ENCODE measurements at regions not wholly inside any gene's neighbourhood (a gene's known extent, or its start where the extent isn't known, plus 50 kb on each side); places are given as distances from the start of the nearest gene placed in this dataset.
"Not testable (repeated sequence)": the region's sequence is repeated elsewhere in the genome, so short reads cannot be mapped to it uniquely, and the experiment has no call there.

- DNase-seq (ENCODE audit: low spot score) = no peak
Observed at GRCh38 chr13:43946281-43946680, 66.6 kb downstream of the LACC1 start.

DNA sequence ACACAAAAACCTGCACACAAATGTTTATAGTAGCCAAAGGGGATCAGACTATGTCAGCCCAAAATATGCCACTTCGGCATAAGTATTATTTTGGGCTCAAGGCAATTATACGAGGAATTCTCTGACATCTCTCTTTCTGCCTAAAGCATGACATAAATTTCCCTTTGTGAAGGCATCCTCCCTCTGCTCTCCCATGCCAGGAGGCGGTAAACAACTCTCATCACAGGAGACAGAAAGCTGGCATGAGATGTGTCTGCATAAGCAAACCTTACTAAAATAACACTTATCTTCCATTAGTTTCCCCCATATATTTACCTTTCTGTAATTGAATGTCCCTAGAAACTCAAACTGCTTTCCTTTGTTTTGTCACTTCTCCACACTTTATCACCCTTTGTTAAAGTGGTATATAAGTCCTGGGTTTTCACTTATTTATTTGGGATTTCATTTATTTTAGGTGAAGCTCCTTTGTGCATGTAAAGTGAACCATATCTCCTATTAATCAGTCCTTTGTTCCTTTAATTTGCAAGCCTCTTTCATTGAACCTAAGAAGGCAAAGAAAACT, 68.3 kb downstream of the LACC1 start:
- no peak for DNase-seq (ENCODE audit: low spot score)

DNA sequence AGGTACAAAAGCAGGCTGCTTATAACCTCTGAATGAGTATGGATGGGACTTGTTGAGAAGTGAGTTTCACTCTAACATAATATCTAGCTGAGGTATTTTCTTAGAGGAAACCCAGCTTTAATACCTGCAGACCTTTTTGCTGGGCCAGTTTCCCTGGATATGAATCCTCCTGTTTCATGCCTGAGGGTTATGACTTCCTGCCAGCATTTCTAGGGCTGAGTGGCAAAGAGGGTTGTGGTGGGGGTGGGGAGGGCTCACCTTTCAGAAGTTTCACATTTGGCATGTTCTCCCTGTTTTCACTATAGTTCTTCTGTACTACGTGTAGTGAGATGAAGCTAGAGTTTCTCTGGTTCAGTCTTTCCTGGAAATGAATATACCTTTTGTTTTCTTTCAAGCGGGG, 73.7 kb downstream of the LACC1 start:
- DNase-seq (ENCODE audit: low spot score) = no peak

DNA sequence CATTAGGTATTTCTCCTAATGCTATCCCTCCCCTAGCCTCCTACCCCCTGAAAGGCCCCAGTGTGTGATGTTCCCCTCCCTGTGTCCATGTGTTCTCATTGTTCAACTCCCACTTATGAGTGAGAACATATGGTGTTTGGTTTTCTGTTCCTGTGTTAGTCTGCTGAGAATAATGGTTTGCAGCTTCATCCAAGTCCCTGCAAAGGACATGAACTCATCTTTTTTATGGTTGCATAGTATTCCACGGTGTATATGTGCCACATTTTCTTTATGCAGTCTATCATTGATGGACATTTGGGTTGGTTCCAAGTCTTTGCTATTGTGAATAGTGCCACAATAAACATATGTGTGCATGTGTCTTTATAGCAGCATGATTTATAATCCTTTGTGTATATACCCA, 77.3 kb downstream of the LACC1 start:
- DNase-seq (ENCODE audit: low spot score) = not testable (repeated sequence)

DNA sequence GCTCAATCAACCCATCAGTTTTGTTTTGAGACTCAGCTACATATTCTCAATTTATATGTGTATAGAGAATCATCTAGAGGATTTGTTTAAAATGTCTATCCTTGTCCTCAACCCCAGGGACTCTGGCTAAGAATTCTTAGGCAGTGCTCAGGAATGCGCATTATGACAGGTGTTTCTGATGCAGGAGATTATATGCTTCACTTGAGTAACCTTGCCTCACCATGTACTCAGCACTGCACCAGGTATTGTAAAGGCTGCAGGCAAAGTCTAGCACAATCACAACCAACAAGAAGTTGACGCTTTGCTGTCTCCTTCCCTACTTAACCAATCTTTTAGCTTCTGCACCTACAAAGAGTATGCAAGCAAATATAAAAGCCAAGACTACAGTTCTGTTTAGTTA, 79.6 kb downstream of the LACC1 start:
- no peak for DNase-seq (ENCODE audit: low spot score)

GRCh38 chr13:43961909-43962308, 82.2 kb downstream of the LACC1 start:
- no peak for DNase-seq (ENCODE audit: low spot score)

GRCh38 chr13:43963726-43964125, 84.0 kb downstream of the LACC1 start:
- no peak for DNase-seq (ENCODE audit: low spot score)

- no peak for DNase-seq (ENCODE audit: low spot score)
Observed at GRCh38 chr13:43964698-43965458, 85.2 kb downstream of the LACC1 start.

- DNase-seq (ENCODE audit: low spot score) = no peak
Observed at GRCh38 chr13:43965459-43965845, 85.7 kb downstream of the LACC1 start.

DNA sequence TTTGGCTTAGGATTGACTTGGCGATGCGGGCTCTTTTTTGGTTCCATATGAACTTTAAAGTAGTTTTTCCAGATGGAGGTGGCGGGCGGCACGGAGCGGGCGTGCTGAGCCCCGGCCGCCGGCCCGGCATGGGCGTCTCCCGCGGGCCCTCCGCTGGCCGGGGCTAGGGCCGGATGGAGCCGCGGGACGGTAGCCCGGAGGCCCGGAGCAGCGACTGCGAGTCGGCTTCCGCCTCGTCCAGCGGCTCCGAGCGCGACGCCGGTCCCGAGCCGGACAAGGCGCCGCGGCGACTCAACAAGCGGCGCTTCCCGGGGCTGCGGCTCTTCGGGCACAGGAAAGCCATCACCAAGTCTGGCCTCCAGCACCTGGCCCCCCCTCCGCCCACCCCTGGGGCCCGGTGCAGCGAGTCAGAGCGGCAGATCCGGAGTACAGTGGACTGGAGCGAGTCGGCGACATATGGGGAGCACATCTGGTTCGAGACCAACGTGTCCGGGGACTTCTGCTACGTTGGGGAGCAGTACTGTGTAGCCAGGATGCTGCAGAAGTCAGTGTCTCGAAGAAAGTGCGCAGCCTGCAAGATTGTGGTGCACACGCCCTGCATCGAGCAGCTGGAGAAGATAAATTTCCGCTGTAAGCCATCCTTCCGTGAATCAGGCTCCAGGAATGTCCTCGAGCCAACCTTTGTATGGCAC, 88.7 kb downstream of the LACC1 start:
- DNase-seq (ENCODE audit: low spot score) = not testable (repeated sequence)

- not testable (repeated sequence) for DNase-seq (ENCODE audit: low spot score)
Observed at GRCh38 chr13:43968943-43969690, 89.4 kb downstream of the LACC1 start.

- not testable (repeated sequence) for DNase-seq (ENCODE audit: low spot score)
Observed at GRCh38 chr13:43969919-43970318, 90.2 kb downstream of the LACC1 start.

- DNase-seq (ENCODE audit: low spot score) = not testable (repeated sequence)
Observed at GRCh38 chr13:43970520-43971242, 91.0 kb downstream of the LACC1 start.

DNA sequence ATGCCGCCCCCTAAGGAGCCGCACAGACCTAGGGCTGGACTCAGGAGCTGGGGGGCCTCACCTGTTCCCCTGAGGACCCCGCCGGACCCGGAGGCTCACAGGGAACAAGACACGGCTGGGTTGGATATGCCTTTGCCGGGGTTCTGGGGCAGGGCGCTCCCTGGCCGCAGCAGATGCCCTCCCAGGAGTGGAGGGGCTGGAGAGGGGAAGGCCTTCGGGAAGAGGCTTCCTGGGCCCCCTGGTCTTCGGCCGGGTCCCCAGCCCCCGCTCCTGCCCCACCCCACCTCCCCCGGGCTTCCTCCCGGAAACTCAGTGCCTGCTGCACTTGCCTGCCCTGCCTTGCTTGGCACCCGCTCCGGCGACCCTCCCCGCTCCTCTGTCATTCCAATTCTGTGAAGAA, 91.6 kb downstream of the LACC1 start:
- not testable (repeated sequence) for DNase-seq (ENCODE audit: low spot score)

DNA sequence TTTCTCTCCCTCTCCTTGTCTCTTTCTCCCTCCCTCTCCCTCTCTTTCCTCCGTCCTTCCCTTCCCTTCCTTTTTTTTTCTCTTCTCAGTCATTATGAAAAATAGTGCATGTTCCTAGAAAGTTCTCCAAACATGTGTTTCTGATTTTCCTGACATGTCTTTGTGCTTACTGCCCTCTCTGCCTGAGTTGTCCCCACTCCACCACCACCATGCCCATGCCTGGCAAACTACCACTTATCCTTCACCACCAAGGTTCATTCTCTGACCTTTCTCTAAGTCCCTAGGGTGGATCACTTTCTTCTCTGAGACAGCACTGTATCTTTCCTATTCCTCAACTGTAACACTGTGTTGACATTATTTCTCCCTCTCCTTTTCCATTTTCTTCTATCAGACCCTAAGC, 98.2 kb downstream of the LACC1 start:
- DNase-seq (ENCODE audit: low spot score) = no peak

DNA sequence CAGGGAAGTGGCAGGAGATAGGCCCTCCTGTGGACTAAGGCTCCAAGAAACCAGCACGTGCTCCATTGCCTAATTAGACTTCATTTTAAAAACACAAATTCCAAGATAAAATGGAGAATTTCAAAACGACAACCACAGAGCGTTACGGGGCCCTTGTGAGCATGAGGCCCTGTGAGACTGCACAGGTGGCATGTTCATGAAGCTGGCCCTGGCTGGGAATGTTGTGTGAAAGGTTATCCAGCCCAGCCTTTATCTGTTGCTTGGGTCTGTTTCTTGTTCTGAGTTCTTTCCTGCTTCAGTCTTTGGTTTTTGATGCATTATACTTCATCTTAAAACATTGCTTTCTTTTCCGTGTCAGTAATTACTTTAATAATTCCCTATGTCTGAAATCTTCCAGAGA, 99.0 kb downstream of the LACC1 start:
- DNase-seq (ENCODE audit: low spot score) = no peak

DNA sequence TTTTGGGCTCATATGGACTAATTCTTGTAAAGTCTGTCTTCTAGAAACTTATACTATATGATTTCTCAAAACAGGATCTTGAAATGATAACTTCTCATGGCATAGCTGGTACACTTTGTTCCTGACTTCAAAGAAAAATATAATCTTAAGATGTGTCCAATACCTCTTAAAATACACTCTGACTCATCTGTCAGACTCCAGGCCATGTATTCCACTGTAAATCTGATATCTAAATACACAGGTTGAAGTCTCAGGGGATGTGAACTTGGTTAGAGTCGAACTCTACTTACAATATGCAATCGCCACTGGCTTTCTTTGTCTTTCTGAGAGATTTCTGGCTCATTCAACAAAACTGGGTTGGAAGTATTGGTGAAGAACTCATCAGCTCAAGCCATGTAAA, 99.8 kb downstream of the LACC1 start:
- no peak for DNase-seq (ENCODE audit: low spot score)

DNA sequence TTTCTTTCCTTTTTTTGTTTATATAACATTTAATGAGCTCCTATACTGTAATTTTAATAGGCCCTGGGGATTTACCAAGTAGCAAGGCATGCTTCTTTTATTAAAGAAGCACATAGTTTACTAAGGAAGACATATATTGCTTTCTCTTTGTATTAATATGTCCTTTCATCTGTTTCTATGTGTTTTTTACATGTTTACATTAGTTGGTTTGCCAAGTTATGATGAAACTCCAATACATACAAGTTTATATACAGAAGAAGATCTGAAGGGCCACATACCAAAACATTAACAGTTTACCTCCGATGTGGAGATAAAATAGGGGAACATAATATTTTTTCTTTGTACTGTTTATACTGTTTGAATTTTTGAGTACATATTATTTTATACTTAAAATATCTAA, 100.9 kb downstream of the LACC1 start:
- no peak for DNase-seq (ENCODE audit: low spot score)

- no peak for DNase-seq (ENCODE audit: low spot score)
Observed at GRCh38 chr13:43981091-43981490, 101.4 kb downstream of the LACC1 start.

- no peak for DNase-seq (ENCODE audit: low spot score)
Observed at GRCh38 chr13:43981512-43982301, 102.0 kb downstream of the LACC1 start.

- DNase-seq (ENCODE audit: low spot score) = no peak
Observed at GRCh38 chr13:43983373-43983772, 103.7 kb downstream of the LACC1 start.
